Endothelial cell (in vitro differentiated cells): ENCODE measurements at regions not wholly inside any gene's neighbourhood (a gene's known extent, or its start where the extent isn't known, plus 50 kb on each side); places are given as distances from the start of the nearest gene placed in this dataset.

Experiments
- DNase-seq: peaks from one replicate; pipeline ENCODE4 v3.0.0; 2021; ENCODE audit warnings: low spot score
- H3K27ac Mint-ChIP-seq: one replicate; pipeline ENCODE4 v1.8.0; 2021; ENCODE audit warnings: mixed read lengths, inconsistent platforms; ENCODE audit not compliant: unreplicated experiment
- H3K27me3 Mint-ChIP-seq: one replicate; pipeline ENCODE4 v1.8.0; 2021; ENCODE audit warnings: mild to moderate bottlenecking, moderate library complexity, mixed read lengths, inconsistent platforms; ENCODE audit not compliant: unreplicated experiment
- H3K36me3 Mint-ChIP-seq: one replicate; pipeline ENCODE4 v1.8.0; 2021; ENCODE audit warnings: mild to moderate bottlenecking, low read depth, mixed read lengths, inconsistent platforms; ENCODE audit not compliant: unreplicated experiment
- H3K4me1 Mint-ChIP-seq: one replicate; pipeline ENCODE4 v1.8.0; 2021; ENCODE audit warnings: mild to moderate bottlenecking, mixed read lengths, inconsistent platforms; ENCODE audit not compliant: unreplicated experiment
- H3K4me3 Mint-ChIP-seq: one replicate; pipeline ENCODE4 v1.8.0; 2021; ENCODE audit warnings: mild to moderate bottlenecking, mixed read lengths, inconsistent platforms; ENCODE audit not compliant: unreplicated experiment
- H3K9me3 Mint-ChIP-seq: one replicate; pipeline ENCODE4 v1.8.0; 2021; ENCODE audit warnings: mixed read lengths, inconsistent platforms; ENCODE audit not compliant: unreplicated experiment
- CTCF ChIP-seq: fragments of 200-600 bp; sonication (generic); IDR thresholded peaks from one replicate; pipeline ENCODE4 v1.5.0; 2021; ENCODE audit warnings: antibody characterized with exemption; ENCODE audit not compliant: unreplicated experiment

- no peak for TF ChIP-seq CTCF
- H3K36me3 Mint-ChIP-seq: no peaks in the 10 kb centered on the region
- no peak overlapping the region for H3K27ac Mint-ChIP-seq
- DNase-seq: no peak
- H3K27me3 Mint-ChIP-seq: no peaks in the 10 kb centered on the region
- H3K9me3 Mint-ChIP-seq: no peaks in the 10 kb centered on the region
- H3K4me3 Mint-ChIP-seq: no peak overlapping the region
- H3K4me1 Mint-ChIP-seq: no peaks in the 10 kb centered on the region
Measured at GRCh38 chr7:20964281-20964918, 177.7 kb upstream of the SP8 start.

- Mint-ChIP-seq H3K9me3 (no peaks in the 10 kb centered on the region), H3K36me3 (no peaks in the 10 kb centered on the region), H3K27ac (no peak overlapping the region), H3K4me3 (no peak overlapping the region), H3K27me3 (no peaks in the 10 kb centered on the region), H3K4me1 (no peaks in the 10 kb centered on the region)
- TF ChIP-seq CTCF: no peak
- no peak for DNase-seq
Measured at GRCh38 chr7:20971219-20971618, 184.5 kb upstream of the SP8 start.

GRCh38 chr7:20980232-20980631 is 193.5 kb upstream of the SP8 start:
- H3K4me1 Mint-ChIP-seq: no peaks in the 10 kb centered on the region
- no peak for TF ChIP-seq CTCF
- H3K36me3 Mint-ChIP-seq: no peaks in the 10 kb centered on the region
- DNase-seq: no peak
- no peaks in the 10 kb centered on the region for H3K9me3 Mint-ChIP-seq
- H3K4me3 Mint-ChIP-seq: no peak overlapping the region
- H3K27me3 Mint-ChIP-seq: peaks cover 5% of the 10 kb centered on the region
- no peak overlapping the region for H3K27ac Mint-ChIP-seq

GRCh38 chr7:20980668-20981264 is 194.1 kb upstream of the SP8 start:
- H3K4me1 Mint-ChIP-seq: no peaks in the 10 kb centered on the region
- no peaks in the 10 kb centered on the region for H3K9me3 Mint-ChIP-seq
- no peak overlapping the region for H3K27ac Mint-ChIP-seq
- DNase-seq: no peak
- H3K27me3 Mint-ChIP-seq: peaks cover 5% of the 10 kb centered on the region
- H3K36me3 Mint-ChIP-seq: no peaks in the 10 kb centered on the region
- no peak for TF ChIP-seq CTCF
- H3K4me3 Mint-ChIP-seq: no peak overlapping the region

GRCh38 chr7:20988340-20988739 is 201.7 kb upstream of the SP8 start:
- no peaks in the 10 kb centered on the region for H3K9me3 Mint-ChIP-seq
- DNase-seq: no peak
- H3K36me3 Mint-ChIP-seq: no peaks in the 10 kb centered on the region
- no peak overlapping the region for H3K27ac Mint-ChIP-seq
- no peak overlapping the region for H3K4me3 Mint-ChIP-seq
- no peaks in the 10 kb centered on the region for H3K4me1 Mint-ChIP-seq
- peaks cover 2% of the 10 kb centered on the region for H3K27me3 Mint-ChIP-seq
- TF ChIP-seq CTCF: no peak
